ENCODE measurements at regions not wholly inside any gene's neighbourhood (a gene's known extent, or its start where the extent isn't known, plus 50 kb on each side); places are given as distances from the start of the nearest gene placed in this dataset.

- TF ChIP-seq CTCF (IDR thresholded peaks at IDR 0.05): no peak
- no peak for TF ChIP-seq POLR2AphosphoS5 (IDR thresholded peaks at IDR 0.05; ENCODE audit: low read depth, low read length)
- no peak for TF ChIP-seq REST (IDR thresholded peaks at IDR 0.05; ENCODE audit: insufficient read depth in 1 of 2, low read depth in 2 of 2, low read length in 1 of 2)
- TF ChIP-seq SIN3A (IDR thresholded peaks at IDR 0.05; ENCODE audit: borderline replicate concordance, insufficient read depth, low read depth, low read length): no peak
- TF ChIP-seq TCF7L2 (IDR thresholded peaks at IDR 0.05; ENCODE audit: low read depth, low read length): no peak
These were observed 301.4 kb upstream of the STXBP5 start for GRCh38 chr6:146902846-146903245.
